ENCODE measurements at regions not wholly inside any gene's neighbourhood (a gene's known extent, or its start where the extent isn't known, plus 50 kb on each side); places are given as distances from the start of the nearest gene placed in this dataset.

DNA sequence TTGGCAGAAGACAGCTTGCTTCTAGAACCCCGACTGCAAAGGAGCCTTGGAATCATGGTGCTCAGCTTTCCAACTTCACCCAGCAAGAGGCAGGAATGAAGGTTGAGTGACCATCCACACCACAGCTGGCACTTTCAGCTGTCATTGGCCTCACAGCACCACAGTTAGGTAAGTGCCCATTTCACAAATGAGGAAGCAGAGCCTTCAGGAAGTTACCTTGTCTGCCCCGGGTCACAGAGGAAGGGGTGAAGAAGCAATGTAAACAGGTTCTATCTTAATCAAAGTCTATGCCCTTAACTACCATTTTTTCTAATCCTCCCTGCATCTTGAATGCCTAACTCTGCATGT, 156.0 kb downstream of the GLUL start:
- TF ChIP-seq, protein P1, sequence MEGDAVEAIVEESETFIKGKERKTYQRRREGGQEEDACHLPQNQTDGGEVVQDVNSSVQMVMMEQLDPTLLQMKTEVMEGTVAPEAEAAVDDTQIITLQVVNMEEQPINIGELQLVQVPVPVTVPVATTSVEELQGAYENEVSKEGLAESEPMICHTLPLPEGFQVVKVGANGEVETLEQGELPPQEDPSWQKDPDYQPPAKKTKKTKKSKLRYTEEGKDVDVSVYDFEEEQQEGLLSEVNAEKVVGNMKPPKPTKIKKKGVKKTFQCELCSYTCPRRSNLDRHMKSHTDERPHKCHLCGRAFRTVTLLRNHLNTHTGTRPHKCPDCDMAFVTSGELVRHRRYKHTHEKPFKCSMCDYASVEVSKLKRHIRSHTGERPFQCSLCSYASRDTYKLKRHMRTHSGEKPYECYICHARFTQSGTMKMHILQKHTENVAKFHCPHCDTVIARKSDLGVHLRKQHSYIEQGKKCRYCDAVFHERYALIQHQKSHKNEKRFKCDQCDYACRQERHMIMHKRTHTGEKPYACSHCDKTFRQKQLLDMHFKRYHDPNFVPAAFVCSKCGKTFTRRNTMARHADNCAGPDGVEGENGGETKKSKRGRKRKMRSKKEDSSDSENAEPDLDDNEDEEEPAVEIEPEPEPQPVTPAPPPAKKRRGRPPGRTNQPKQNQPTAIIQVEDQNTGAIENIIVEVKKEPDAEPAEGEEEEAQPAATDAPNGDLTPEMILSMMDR (IDR thresholded peaks at IDR 0.05): no peak
- no peak for TF ChIP-seq POLR2A (IDR thresholded peaks at IDR 0.05)
- TF ChIP-seq POLR2AphosphoS5 (IDR thresholded peaks at IDR 0.05): no peak
